ENCODE measurements at regions not wholly inside any gene's neighbourhood (a gene's known extent, or its start where the extent isn't known, plus 50 kb on each side); places are given as distances from the start of the nearest gene placed in this dataset.

DNA sequence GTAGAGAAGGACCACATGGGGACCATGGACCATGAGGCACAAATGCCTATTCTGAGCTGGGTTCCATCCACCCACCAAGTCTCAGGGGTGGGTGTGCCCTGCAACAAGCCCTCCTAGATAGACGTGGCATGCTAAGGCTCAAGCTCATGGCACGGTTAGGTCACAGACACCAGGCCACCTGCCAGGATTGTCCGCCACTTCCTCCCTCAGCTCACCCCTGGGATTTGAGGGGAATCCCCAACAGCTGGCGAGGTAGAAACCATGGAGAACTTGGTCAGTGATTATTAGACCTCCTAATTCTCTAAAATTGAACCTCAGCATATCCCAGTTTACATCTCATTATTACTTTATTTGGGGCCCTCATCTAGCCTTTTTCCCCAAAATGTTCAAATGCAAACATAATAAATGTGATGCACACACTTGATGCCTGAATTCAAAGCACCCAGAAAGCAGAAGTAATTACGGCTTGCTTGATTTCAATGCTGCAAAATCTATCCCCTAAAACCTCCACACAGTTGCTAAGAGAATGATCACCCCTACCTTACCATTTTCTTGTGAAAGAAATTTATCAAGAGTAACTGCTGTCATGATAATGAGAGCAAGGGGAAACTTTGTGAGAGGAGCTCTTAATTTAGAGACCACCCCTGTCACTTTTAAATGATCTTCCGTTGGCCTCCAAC lies 366.6 kb upstream of the PFKP start:
- DNase-seq (ENCODE audit: low spot score) = no peak
- in situ Hi-C loops (cut with HindIII; ENCODE audit: low sequenced_read_pairs) = no loop called here

DNA sequence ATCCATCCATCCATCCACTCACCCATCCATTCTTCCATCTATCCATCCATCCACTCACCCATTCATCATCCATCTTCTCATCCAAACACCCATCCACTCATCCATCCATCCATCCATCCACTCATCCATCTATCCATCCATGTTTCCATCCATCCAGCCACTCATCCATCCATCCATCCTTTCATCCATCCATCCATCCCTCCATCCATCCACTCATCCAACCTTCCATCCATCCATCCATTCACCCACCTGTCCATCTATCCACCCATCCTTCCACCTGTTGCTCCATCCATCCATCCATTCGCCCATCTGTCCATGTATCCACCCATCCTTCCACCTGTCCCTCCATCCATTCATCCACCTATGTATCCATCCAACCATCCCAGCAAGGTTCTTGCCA lies 378.4 kb upstream of the PFKP start:
- in situ Hi-C loops (cut with HindIII; ENCODE audit: low sequenced_read_pairs) = no loop called here
- DNase-seq (ENCODE audit: low spot score) = no peak

DNA sequence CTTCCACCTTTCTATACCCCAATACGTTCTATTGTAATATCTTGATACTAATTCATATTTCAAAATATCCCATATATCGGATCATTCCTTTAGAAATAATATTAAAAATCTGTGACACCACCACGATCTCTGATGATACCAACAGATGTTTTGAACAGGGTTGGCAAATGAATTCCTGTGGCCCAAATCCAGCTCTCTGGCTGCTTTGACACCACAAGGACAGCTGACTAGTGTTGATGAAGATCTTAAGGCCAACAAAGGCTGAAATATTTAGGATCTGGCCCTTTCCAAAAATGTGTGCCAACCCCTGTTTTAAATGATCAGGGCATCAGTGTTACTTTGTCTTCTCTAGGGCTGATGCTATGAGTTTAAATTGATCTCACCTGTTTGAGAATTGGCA lies 380.7 kb upstream of the PFKP start:
- DNase-seq (ENCODE audit: low spot score) = no peak
- in situ Hi-C loops (cut with HindIII; ENCODE audit: low sequenced_read_pairs) = no loop called here

DNA sequence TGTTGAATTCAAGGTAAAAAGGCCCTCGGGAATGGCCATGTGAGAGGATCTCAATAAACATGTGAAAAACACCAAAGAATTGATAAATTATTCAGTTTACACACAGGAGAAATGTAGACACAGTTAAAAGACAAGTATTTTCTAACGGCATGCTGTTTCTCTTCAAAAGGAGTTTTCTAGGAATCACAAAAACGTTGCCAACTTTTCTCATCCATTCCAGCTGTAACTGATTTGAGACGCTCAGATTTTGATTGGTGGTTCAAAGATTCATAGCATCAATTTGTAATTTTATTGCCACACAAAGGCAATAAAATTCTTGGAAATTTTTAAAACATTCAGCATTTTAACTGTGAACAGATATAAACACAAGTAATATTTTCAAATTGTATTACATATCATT lies 384.9 kb upstream of the PFKP start:
- in situ Hi-C loops (cut with HindIII; ENCODE audit: low sequenced_read_pairs) = no loop called here
- no peak for DNase-seq (ENCODE audit: low spot score)

DNA sequence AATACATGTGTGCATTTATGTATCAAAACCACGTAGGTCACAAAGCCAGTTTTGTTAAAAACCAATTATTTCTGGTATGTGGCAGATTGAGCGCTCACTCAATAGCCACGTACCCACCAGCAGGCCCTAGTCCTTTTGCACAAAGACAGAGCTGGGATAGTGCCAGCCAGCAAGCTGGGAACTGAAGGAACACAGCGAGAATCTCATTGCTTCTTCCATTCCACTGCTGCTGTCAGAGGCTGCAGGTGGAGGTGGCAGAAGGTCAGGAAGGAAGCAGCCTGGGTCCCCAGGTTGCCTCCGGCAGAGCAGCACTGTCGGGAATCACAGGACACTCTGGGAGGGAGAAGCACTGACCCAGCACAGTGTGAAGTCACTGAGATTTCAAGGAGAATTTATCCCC lies 385.5 kb upstream of the PFKP start:
- in situ Hi-C loops (cut with HindIII; ENCODE audit: low sequenced_read_pairs) = no loop called here
- peak; percentile 76 for DNase-seq (ENCODE audit: low spot score)

DNA sequence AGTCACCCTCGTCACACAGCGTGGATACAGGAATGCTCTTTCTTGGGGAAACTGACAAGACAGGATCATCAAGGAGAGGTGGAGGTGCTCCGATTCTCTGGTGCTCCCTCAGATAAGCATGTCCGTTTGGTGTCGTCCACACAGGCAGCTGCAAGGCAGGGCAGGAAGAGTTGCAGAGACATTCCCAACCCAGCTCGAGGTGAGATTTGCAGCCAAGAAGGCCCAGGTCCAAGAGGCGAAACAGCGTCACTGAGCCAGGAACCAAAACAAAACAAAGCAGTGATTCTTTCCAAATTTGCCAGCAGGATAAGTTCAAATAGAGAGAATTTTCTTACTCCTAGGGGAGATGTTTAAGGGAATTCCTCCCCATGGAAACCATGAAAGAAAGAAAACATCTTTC lies 386.5 kb upstream of the PFKP start:
- peak; percentile 49 for DNase-seq (ENCODE audit: low spot score)
- in situ Hi-C loops (cut with HindIII; ENCODE audit: low sequenced_read_pairs) = no loop called here

DNA sequence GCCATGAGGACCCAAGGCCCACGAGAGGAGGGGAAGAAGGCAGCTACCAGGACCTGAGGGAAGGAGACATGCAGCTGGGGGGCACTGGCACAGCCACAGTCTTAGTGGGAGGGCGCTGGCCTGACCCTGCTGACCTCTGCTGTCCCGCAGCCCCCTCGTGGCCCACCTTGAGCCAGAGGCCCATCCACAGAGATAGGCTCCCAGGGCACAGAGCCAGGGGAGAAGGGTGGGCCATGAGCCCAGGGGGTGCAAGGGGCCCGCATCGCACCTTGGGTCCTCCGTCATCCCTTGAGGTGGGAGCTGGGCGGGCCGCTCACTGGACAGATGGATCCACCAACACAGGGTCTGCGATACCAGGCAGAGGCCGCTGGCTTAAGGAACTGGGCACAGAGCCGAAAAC lies 387.7 kb upstream of the PFKP start:
- no peak for DNase-seq (ENCODE audit: low spot score)
- in situ Hi-C loops (cut with HindIII; ENCODE audit: low sequenced_read_pairs) = no loop called here

DNA sequence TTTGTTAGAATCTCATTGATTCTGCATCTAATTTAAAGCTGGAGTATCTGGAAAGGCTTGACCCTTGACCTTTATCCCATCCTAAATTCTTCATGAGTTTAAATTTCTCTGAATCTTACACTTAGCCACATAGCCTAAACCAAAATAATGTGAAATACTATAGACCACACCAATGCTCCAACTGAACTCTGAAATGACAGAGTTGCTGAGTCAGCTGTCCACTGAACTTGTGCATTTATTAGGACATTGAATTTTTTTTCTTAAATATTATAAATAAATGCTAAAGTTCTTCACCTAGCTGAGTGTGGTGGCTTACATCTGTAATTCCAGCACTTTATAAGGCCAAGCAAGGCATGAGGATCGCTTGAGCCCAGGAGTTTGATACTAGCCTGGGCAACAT lies 390.9 kb upstream of the PFKP start:
- DNase-seq (ENCODE audit: low spot score) = no peak
- in situ Hi-C loops (cut with HindIII; ENCODE audit: low sequenced_read_pairs) = no loop called here

DNA sequence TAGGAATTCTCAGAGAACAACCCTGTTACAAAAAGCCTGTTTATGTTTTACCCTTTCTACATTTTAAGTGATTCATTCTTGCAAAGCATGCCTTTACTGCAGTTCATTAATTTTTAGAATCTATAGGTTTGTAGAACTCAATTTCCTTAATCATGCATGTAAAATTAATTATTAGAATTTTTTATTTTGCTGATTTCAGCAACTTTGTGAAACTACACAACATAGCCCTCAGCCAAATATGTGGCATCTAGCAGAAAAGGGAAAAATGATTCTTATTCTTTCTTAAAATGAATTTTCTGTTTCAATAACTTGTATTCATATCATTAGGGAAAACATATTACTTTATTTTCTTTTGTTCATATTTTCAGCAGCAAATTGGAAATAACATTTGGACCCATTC lies 392.9 kb upstream of the PFKP start:
- in situ Hi-C loops (cut with HindIII; ENCODE audit: low sequenced_read_pairs) = no loop called here
- no peak for DNase-seq (ENCODE audit: low spot score)

DNA sequence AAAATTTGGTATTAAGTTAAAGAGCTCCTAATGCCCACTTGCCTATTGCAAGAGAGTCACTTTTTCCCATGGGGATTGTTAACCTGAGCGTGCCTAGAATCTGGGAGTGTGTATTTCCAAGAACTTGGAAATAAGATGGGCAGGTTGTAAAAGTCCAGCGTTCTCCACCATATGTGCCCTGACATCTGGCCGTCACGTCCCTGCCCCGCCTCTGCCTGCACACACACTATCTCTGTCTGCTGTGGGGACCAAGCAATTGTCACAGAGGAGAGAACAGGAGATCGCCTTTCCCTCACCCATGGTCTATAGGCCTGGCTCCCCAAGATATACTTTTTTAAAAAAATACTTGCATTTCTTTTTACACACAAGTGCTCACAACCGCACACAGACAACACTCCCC lies 396.5 kb upstream of the PFKP start:
- DNase-seq (ENCODE audit: low spot score) = no peak
- in situ Hi-C loops (cut with HindIII; ENCODE audit: low sequenced_read_pairs) = no loop called here

DNA sequence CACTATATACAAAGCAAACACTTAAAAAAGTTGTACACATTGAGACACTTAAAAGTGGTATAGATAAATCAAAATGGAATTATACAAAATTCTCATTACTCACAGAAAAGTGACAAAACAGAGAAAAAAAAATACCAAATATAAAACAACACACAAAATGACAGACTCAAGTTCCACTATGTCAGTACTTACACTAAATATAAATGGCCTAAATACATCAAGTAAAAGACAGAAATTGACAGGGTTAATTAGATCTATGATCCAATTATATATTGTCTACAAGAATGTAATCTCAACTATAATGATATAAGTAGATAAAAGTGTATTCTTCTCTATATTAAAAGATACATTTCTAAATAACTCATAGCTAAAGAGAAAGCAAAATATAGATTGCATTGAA lies 401.6 kb upstream of the PFKP start:
- in situ Hi-C loops (cut with HindIII; ENCODE audit: low sequenced_read_pairs) = no loop called here

DNA sequence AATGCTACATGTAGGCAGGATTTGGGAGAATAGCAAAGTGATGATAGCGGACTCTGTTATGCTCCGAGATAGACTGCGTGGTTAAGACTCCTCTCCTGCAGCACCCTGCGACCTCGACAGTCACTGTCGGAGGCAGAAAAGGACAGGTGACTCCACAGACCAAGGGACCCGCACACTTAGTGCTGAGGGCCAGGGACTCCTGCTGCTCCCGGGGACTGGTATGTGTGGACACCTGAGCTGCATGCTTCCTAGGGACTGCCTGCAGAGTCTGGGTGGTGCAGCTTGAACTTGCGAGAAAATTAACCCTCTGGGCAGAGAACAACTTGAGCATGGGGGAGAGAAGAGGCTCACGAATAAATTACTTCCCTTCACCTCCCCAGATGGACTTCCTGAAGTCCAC lies 407.1 kb upstream of the PFKP start:
- no peak for DNase-seq (ENCODE audit: low spot score)
- in situ Hi-C loops (cut with HindIII; ENCODE audit: low sequenced_read_pairs) = no loop called here

More for the DNA sequence above, 401.6 kb upstream of the PFKP start:
- no peak for DNase-seq (ENCODE audit: low spot score)

DNA sequence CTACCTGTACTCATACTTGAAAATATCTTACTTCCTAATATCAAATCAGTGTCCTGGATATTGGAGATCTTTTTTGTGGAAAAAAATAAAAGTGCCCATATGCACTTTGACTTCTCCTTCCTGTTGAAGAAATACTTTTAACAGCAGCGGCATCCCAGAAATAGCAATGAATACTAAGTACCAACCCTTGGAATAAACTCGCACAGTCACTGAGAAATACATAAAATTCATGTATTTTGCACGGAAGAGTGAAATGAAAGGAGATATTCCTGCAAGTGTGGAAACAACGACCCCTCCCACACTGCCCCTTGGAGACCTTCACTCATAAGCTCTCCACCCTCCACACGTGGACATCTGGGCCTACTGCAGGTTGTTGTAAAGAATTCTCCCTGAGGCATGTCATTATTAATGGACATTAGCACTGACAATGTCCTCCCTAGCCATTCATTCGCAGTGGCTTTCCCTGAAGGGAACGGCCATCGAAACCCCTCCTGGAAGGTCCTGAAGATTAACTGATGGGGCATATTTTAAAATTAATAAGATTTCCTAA lies 407.6 kb upstream of the PFKP start:
- in situ Hi-C loops (cut with HindIII; ENCODE audit: low sequenced_read_pairs) = no loop called here
- DNase-seq (ENCODE audit: low spot score) = no peak

DNA sequence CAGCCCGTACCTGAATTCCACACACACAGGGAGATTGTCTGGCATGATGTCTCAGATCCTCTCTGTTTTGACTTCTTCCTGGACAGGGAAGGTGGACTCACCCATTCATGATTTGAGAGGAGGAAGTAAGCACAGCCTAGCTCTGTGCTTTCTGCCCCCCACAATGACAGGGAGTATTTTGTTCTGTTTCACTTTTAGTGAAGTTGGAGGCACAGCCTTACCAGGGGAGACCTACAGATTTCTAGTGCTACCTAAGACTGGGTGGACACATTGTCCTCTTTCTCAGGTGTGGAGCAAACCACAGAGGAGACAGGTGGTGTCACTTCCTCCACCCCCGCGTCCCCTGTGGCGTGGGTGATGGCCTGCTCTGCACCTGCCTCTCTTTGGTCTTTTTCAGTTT lies 408.6 kb upstream of the PFKP start:
- DNase-seq (ENCODE audit: low spot score) = no peak
- in situ Hi-C loops (cut with HindIII; ENCODE audit: low sequenced_read_pairs) = no loop called here

DNA sequence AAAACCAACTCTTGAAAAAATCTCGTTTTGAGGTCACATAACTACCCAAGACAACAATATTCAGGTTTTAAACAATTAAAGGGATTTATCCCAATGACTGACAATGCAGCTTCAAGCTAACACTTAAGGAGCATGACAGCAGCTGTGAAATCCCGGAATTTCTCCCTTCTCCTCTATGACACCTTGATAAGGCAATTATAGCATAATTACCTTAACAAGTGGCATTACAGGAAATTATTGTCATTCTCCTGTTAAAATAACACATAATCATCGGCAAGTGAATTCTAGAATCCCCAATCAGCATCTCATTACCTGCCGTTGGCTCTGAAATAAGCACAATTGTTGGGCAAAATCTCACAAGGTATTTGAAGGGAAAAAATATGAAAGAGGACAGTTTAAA lies 417.0 kb upstream of the PFKP start:
- in situ Hi-C loops (cut with HindIII; ENCODE audit: low sequenced_read_pairs) = no loop called here
- DNase-seq (ENCODE audit: low spot score) = no peak

DNA sequence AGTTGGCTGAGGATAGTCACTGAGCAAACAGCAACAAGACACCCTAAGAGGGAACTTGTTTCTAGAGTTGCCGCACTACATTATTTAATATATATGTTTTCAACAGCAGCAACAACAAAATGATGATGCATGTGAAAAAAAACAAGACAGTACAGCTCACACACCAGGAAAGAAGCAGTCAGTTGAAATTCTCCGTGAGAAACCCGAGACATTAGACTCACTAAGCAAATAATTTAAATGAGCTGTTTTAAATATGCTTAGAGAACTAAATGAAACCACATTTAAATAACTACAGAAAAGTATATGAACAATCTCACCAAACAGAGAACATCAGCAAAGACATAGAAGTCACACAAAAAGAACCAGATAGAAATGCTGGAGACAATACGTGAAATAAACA lies 426.3 kb upstream of the PFKP start:
- no peak for DNase-seq (ENCODE audit: low spot score)
- in situ Hi-C loops (cut with HindIII; ENCODE audit: low sequenced_read_pairs) = no loop called here

DNA sequence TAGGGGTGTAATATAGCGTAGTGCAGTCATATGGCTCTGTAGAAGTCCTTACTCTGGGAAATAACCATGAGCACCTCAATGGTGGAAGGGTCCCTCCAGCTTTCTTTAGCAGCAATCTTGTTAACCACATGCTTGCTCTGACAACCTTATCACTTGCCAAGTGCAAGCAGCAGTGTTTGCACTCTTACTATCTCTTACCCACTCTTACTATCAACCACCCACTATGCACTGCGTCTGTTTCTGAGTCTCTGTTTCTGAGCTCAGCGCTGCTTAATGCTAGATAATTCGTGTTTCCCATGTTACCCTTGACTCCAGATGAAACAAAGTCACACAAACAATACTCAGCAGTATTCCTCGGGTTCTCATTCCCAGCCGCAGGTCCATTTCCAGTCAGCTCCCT lies 433.7 kb upstream of the PFKP start:
- DNase-seq (ENCODE audit: low spot score) = no peak
- in situ Hi-C loops (cut with HindIII; ENCODE audit: low sequenced_read_pairs) = no loop called here

DNA sequence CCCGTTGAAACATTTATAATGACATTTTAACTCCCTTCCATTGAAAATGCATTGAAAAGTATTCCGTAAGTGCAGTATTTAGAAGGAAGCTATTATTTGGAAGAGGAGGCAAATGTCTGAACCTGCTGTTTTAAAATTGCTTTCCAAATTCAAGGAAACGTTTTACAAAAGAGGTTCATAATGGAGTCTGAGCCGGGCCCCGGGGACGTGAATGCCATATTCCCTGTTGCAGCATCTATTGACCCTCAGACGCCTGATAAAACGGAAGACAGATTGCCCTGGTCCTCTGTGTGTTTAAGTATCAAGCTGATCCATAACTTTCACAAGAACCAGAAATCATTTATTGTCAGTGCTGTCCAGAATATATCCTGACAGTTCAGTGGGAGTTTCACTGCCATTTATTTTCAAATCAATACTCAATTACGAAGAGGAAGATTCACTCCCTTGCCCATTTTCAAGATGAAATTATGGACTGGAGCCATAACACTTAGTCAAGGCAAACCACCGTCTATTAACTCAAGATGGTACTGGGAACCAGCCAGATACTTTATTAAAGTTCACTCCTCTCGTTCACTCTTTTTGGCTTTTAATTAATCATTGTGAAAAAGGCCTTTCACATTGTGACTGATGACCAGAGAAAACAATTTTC lies 435.7 kb upstream of the PFKP start:
- in situ Hi-C loops (cut with HindIII; ENCODE audit: low sequenced_read_pairs) = no loop called here

DNA sequence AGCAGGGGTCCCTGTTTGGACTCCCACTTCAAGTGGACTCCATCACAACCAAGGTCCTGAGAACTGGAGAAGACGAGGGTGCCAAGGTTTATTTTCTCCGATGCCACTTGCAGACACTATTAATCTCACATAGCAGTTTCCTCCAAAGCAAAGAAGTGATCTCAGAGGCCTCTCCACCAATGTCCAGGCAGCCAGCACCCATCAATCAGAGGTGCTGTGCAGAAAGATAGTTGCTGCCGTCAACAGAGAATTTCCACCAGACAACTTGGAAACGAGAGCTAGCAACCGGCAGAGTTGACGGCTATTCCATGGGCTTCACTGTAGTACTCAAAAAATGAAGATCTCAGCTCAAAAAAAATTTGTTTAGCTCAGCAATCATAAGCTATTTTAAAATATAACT lies 438.6 kb upstream of the PFKP start:
- DNase-seq (ENCODE audit: low spot score) = no peak
- in situ Hi-C loops (cut with HindIII; ENCODE audit: low sequenced_read_pairs) = no loop called here

More for the DNA sequence above, 435.7 kb upstream of the PFKP start:
- no peak for DNase-seq (ENCODE audit: low spot score)

DNA sequence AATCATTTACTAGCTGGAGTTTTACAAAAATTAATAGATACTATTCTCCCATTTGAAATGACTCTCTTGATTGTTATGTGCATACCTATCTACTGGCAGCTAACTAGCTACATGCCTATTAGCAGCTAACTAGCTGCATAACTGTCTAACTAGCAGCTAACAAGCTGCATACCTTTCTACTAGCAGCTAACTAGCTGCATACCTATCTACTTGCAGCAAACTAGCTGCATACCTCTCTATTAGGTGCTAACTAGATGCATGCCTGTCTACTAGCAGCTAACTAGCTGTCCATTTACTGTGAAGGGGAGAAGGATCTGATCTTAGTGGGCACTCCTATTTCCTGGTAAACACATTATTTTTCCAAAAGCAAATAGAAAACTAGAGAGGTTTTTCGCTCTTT lies 439.4 kb upstream of the PFKP start:
- DNase-seq (ENCODE audit: low spot score) = no peak
- in situ Hi-C loops (cut with HindIII; ENCODE audit: low sequenced_read_pairs) = no loop called here

DNA sequence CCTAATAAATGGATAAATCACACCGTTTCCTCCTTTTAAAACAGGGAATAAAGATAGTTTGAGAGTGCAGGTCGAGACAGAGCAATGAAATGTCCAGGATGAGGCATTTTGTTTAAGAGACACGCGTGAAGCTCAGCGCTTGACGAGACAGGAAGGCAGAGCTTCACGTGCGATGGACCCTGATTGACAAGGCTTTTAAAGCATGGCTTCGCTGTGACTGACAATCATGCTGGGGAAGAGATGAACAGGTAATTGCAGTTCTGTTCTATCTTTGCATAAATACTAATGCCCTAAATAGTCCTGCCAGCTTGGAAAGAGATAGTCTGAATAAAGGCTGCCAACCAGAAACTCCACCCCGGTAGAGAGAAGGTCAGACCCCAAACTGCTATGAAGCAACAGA lies 442.3 kb upstream of the PFKP start:
- in situ Hi-C loops (cut with HindIII; ENCODE audit: low sequenced_read_pairs) = no loop called here

More for the DNA sequence above, 442.3 kb upstream of the PFKP start:
- DNase-seq (ENCODE audit: low spot score) = no peak

Data from G401 (cell line).